Cortex of kidney (tissue), 1 donor: ENCODE measurements at regions not wholly inside any gene's neighbourhood (a gene's known extent, or its start where the extent isn't known, plus 50 kb on each side); places are given as distances from the start of the nearest gene placed in this dataset.
"Not testable (repeated sequence)": the region's sequence is repeated elsewhere in the genome, so short reads cannot be mapped to it uniquely, and the experiment has no call there.

Source experiments
- DNase-seq: peaks from one replicate; lab custom pipeline; 2025; lab: John Stamatoyannopoulos, UW

DNA sequence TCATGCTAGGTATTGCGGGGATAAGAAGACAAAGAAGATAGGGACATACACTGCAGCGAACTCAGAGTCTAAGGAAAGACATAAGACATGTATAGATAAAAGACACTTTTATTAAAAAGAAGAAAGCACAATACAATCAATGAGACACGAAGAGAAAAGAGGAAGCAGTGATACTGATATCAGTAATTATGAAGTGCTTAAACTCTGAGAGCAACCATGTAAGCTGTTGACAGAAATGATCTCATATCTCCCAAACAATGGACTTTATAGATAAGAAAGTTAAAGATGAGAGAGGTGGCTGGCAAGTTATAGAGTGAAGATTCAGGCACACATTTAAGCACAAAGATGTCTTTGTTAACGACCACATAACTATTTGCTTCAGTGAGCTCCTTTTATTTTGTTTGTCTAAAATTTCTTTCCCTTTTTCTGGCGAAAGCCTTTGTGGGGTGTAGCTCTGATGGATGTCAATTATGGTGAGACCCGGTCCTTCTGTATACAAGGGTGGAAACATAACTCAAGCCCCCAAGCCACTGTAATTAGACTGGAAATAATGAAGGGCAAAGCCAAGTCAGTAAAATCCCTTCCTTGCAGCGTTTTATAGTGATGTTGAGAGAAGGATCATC is 818.0 kb upstream of the SLC10A2 start:
- no peak for DNase-seq

DNA sequence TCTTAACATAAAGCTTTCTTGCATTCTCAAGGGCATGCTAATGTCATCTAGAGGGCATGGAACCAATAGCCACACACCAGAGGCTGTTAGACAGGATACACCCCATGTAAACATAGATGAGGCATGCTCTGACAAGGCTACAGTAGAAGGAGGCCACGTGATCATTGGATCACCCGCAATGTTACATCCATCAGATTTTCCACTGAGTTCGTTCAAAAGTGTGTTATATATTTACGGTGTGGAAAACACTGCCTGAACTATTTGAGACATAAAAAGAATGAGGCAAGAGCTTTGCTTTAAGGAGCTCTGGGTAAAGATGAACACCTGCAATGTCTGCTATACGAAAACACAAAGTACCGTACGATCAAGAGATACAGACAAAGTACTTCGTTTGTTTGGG is 817.5 kb upstream of the SLC10A2 start:
- DNase-seq = no peak

DNA sequence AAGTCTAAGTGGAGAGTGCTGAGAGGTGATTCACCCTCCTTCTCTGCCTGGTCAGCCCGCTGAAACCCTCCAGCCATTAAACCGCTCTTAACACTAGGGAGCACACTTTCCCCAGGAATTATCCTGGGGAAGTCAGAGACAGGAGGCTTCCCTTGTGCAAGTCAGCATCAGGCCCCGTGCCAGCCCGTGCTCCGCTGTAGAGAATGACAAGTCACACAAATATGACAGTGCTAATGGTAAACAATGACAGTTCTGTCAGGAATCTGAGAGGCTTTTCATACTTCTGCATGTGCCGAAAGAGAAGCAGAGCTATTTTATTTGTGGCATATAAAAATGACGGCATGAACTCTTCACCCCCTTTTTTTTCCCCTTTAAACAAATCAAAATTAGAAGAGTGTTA is 816.9 kb upstream of the SLC10A2 start:
- DNase-seq = no peak

DNA sequence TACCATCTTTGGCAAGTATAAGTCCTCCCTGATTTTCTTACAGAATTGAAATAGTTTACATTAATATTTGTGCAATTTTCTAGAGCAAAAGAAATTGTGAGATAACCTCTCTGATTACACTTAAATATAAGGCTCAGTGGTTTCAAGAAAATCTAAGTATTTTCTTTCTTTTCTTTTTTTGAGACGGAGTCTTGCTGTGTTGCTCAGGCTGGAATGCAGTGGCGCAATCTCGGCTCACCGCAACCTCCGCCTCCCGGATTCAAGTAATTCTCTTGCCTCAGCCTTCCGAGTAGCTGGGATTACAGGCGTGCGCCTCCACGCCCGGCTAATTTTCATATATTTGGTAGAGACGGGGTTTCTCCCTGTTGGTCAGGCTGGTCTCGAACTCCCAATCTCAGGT is 813.9 kb upstream of the SLC10A2 start:
- DNase-seq = not testable (repeated sequence)

DNA sequence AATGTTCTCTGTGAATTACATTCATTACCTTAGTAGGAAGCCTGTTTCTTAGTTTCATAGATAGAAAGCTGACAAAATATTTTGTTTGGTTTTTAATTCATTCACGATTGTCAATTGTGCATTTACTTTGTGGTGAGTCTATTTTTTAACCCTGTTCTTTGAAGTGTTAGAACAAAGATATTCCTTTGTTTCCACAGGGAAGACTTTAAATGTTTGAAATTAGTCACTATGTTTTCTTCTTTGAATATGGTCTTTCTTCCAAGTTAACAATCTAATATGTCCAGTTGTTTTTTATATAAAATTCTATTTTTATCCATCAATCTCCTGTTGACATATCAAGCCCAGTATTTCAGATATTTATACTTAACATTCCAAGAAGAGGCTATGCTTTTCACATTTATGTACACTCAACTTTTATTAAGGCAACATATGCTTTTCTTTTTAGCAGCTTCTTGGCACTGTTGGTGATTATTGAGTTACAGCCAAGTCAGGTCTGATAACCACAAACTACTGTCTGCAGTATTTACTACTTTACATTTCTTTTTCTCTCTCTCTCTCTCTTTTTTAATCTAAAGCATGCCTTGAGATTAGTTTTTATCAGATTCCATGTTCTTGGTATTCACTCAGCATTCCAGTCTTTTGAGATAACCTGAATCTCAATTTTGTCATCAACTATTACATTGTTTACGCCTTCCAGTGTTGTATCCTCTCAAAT is 812.8 kb upstream of the SLC10A2 start:
- DNase-seq = no peak

DNA sequence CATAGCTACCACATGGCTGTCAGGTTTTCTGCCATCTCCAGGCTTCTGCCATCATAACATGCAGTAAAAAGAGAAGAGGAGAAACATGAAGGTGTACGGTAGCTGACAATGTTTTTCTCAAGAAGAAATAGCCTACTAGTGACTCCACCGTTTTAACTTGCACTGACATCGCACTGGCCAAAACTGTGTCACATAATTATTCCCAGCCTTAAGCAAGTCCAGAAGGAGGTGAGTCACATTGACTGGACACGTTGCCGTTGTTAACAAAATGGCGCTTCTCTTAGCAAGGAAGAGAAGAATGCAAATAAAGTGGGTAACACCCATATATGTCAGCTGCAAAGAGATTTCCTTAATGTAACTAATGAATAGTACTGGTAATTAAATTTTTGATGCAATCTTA is 810.4 kb upstream of the SLC10A2 start:
- no peak for DNase-seq

DNA sequence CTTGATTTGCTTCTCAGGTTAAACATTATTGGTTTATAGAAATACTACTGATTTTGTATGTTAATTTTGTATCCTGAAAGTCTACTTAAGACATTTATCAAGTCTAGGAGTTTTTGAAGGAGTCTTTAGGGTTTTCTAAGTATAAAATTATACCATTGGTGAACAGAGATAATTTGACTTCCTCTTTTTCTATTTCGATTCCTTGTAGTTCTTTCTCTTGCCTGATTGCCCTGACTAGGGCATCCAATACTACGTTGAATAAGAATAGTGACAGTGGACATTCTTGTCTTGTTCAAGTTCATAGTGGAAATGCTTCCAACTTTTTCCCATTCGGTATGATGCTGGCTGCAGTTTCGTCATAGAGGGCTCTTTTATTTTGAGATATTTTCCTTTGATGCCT is 807.5 kb upstream of the SLC10A2 start:
- no peak for DNase-seq

DNA sequence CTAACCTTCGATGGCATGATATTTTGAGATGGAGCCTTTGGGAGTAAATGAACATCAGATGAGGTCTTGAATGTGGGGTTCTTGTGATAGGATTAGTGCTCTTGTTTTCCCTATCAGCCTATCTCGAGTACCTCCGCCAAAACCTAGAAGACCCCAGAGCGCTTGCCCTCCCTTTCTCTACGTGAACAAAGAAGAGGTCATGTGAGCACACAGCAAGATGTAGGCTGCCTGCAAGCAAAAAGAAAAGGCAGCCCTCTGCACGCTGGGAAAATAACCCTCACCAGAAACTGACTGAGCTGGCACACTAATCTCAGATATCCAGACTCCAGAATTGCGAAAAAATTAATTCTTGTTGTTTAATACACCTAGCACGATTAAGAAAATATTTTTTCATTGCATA is 799.8 kb upstream of the SLC10A2 start:
- DNase-seq = no peak

DNA sequence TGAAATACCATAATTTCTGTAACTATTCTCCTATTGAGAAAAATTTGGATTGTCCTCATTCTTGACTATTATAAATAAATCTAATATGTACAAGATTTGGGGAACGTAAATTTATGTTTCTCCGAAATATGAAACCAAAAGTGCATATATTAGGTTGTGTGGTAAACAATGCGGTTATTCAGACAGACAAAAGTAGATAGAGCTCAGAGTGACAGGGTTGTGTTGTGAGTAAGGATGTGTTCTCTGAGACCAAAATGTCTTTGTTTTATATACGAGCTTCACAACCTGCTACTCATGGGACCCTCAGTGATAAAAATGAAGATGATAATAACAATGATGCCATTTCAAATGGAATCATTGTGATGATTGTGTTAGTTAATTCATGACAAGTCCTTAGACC is 796.3 kb upstream of the SLC10A2 start:
- DNase-seq = no peak

DNA sequence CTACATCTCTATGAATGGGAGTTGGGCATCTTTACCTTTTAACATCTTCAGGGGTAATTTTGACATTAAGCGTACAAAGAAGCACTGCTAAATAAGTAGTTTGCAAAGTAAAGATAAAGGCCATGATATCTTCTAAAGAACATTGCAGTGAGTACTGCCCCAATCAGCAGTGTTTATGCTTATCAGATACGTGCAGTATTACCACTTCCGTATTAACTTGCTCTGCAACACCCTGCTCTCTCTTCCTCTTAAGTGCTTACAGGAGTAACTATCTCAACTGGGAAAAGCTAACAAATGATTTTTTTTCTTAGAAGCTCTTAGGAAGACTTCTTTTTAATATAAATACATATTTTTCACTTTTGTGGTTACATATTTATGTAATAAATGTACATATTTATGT is 793.7 kb upstream of the SLC10A2 start:
- DNase-seq = no peak

DNA sequence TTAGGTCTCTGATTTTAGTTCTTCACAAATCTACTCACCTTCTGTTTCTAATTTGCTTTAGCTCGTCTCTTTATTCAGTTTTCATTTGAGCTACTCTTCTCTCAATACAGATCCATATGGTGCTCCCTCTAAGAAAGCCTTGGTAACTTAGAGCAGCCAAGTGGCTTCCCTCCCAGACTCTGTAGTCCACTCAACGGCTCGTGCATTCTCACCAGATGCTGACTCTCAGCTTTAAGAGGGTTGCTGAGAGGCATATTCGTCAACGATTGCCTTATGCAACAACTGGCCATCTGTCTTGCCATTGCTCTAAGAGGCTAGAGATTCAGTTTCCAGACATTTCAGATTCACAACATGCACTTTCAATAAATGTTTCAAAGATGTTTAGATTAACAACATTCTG is 785.8 kb upstream of the SLC10A2 start:
- DNase-seq = no peak

DNA sequence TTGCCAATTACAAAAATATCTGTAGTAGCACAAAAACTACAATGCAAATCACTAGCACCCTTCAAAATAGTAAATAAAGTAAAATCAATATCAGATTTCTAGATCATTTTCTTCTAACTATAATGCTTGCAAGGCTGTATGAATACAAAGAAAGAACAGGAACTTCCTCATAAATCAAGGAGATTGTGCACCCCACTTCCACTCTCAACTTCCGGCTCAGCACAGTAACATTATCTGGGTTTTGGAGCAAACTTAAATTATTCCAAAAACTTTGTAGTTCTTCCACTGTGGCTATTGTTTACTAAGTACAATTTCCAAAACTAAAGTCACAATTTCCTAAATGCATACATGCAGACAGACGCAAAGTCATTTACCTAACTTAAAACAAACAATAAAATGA is 778.3 kb upstream of the SLC10A2 start:
- DNase-seq = no peak

DNA sequence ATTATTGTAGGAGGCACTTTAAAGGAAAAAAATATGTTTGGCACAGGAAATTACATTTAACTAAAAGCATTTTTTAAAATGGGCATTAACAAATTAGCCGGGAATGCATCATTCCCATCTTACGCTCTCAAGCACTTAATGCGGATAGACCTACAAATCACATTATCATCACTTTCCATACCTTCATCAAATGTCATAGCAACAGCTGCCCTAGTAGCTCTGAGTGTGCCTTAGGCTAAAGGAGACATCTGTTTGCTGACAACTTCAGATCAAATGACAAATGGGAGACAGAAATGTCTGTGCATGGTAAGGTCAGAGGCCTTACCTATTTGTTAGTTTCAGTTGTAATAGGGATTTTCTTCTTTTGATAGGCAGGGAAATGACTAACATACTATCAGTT is 773.2 kb upstream of the SLC10A2 start:
- no peak for DNase-seq

DNA sequence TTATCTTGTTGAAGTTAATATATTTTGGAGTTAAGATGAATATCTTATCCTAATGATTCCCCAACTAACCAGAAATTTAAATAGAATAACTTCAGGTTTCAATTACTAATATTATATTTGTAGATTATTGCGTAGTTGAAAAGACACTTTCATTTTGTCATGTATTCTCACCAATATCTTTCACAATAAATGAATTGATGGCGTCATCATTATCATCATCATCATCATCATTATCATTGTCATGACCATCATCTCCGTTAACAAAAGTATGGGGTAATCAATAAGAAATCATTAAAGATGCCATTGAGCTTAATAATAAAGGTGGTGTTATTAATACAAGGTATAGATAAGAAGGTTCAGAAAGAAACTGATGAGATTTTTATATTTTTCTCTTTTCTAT is 768.8 kb upstream of the SLC10A2 start:
- no peak for DNase-seq

DNA sequence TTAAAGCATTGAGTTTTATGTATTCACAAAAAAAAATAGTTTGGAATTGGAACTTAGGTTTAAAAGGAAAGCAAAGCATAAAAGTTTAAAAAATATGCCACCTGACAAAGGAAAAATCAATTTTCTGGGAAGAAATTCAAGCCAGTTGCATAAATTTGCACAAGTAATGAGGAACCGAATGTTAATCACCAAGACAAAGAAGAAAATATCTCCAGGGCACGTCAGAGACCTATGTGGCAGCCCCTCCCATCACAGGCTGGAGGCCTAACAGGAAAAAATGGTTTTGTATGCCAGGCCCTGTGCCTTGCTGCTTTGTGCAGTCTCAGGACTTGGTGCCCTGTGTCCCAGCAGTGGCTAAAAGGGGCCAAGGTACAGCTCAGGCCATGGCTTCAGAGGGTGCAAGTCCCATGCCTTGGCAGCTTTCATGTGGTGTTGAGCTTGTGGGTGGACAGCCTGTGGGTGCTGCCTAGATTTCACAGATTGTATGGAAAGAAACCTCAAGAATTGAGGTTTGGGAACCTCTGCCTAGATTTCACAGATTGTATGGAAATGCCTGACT is 767.2 kb upstream of the SLC10A2 start:
- DNase-seq = no peak

DNA sequence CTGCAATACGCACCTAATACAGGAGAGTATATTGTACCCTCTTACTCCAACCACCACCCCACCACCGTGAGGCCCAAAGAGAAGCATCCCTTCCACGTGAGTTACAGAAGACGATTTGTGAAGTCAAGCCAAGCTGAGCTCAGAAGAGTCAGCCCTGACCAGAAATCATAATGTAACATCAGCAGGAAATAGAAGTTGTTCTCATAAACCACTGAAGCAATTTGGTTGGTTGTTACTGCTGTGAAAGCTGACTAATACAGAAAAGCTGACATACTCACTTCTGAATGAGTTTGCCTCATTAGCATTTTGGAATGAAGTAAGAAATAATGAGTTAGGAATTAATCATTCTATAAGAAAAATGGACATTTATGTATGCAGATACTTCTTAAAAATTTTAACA is 749.4 kb upstream of the SLC10A2 start:
- DNase-seq = no peak

DNA sequence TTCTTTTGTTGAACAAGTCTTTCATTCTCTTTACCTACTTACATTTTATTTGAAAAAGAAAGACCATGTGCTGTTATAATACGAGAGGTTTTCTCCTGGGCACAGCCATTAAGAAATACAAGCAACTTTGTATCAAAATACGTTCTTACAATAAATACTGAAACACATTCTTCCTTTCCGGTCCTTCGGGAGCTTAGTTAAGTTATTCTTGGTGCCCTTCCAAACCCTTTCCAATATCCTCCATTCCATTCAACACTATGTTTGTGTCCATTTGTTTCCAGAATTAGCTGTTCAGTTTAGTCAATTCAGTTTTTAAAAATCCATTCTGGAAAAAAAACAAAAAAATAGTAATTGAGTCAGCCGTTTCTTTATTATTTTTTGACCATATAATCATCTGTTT is 746.8 kb upstream of the SLC10A2 start:
- DNase-seq = no peak

DNA sequence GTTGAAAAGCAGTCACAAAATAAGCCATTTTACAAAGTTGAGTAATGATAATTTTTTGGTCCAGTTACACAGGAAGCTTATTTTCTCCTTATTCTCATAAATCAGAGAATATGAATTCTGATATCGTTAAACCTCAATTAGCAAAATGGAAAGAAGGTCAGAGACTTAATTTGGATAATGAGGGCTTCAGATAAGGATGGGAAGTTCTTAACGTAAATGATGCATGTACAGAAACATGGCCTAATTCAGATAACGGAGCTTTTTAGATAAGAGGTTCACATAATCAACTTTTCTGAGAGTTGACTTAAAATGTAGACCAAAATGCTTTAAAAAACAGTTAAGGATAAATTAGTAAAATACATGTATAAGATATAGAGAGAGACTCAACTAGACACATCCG is 746.3 kb upstream of the SLC10A2 start:
- DNase-seq = no peak

DNA sequence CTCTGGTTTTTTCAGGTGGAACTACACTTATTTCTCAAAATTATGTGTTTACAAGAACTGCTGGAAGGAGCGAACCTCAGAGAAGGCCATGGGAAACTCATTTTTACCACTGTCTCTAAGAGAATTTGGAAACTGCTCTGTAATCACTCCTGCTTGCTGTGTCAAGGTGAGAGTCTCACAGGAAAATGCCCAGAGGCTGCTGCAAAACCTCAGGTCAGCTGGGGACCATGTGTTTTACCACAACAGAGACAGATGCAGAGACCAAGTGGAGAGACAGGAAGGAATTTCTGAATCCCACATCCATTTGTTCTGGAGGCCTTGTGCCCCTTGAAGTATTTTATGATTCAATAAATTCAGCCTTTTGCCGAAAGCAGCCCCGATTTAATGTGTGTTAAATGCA is 743.8 kb upstream of the SLC10A2 start:
- no peak for DNase-seq

DNA sequence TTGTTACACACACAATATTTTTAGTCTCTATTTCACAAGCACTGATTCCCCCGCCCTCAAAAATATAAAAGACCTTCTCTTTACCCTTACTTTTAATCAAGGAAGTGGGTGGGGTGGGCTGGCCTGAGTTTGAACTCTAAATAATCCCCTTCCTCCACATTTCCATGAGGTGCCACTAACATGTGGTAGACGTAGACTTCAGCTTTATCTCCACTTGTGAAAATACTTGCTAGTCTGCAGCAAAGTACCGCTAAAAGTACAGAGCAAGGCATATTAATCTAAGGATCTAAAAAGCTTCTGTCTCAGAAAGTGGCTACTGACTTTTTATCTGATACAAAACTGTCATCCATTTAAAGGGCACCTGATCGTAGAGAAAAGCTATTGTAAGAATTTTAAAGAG is 739.6 kb upstream of the SLC10A2 start:
- DNase-seq = no peak

DNA sequence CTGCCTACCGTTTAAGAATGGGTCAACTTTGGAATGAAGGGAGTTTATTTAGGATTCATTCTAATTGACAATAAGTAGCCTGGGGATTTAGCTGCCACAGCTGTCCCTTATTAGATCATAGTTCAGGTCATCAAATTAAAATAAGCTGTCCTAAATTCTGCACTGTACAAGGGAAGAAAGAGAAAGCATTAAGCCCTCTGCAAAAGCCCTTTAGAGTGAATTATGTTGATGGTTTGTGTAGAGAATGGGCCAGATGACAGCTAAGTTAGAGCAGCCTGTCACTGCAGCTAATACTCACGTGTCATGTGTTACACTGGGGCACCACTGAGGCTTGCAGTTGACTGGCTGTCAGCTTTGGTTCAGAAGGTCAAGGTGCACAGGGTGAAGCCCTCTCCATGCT is 737.1 kb upstream of the SLC10A2 start:
- no peak for DNase-seq

DNA sequence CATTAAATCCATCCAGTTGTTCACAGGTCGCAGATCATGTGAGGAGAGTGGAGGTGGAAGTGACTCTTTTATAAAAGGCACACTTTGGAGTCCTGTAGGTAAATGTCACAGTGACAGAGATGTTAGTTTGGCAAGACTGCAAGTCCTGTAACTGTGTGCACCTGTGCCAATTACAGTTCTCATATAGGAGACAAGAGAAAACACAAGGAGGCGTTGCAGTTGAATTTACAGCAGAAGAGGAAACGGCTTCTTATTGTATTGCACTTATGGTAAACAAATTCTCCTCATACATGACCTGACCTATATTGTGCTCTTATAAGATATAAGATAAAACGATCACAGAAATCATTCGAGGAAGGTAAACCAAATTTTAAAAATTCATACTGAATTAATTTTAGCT is 732.8 kb upstream of the SLC10A2 start:
- no peak for DNase-seq

DNA sequence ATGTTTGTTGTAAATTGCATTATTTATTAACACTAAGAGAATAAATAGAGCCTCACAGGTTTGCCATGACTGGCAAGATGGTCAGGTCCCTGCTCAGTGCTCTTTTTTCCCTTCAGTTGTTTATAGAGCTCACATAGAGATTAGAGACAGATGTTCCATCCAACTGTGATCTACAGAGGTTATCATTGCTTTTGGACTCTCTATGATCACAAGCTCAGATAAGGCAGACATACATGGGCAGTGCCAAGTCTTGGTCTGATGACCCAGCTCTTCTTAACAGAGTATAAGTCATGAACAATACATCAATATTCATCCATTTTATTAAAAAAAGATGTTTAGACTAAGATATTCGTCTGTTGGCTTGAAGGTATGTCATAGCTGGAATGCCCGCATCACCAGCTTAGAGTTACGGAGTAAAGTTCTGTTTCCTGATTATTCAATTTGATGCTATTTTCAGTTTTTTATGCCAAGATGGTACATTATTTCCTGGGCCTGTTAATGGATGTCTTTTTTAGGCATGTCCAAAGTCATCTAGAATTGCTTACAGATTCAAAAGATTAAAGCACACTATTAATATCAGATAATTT is 729.8 kb upstream of the SLC10A2 start:
- no peak for DNase-seq

DNA sequence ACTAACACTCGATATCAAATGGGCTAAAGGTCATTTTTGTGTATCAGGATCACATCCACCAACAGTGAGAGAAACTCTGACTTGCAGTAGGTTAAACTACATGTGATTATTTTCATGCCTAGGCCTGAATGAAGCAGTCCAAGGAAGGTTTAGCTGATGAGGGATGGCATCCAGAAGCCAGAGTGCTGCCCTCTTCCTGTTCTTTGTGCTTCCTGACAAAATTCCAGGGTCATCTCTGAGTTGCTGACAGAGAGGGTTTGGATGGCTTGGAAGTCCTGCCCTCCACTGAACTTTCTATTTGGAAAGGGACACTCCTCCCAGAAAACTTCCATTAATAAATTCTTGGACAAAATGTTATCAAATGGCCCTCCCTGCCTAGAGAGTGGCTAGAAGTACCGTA is 728.3 kb upstream of the SLC10A2 start:
- DNase-seq = no peak
